WERI-Rb-1 (cell line): ENCODE measurements at regions not wholly inside any gene's neighbourhood (a gene's known extent, or its start where the extent isn't known, plus 50 kb on each side); places are given as distances from the start of the nearest gene placed in this dataset.

Experiments used
- DNase-seq: peaks from one replicate; pipeline ENCODE4 v3.0.0-alpha.2; 2020
- H3K27ac ChIP-seq: fragments of 250-450 bp; sonication (Bioruptor Pico); 2 replicates; pipeline ENCODE4 v1.5.1; 2020; ENCODE audit warnings: mild to moderate bottlenecking, moderate library complexity
- H3K27me3 ChIP-seq: fragments of 250-450 bp; sonication (Bioruptor Pico); 2 replicates; pipeline ENCODE4 v1.5.1; 2021; ENCODE audit warnings: mild to moderate bottlenecking, low read depth, moderate library complexity; ENCODE audit not compliant: insufficient read depth, severe bottlenecking
- H3K36me3 ChIP-seq: fragments of 250-450 bp; sonication (Bioruptor Pico); 2 replicates; pipeline ENCODE4 v1.5.1; 2020; ENCODE audit warnings: mild to moderate bottlenecking, moderate library complexity
- H3K4me3 ChIP-seq: 2 replicates; pipeline ENCODE4 v1.5.1; 2011; ENCODE audit warnings: low read depth, mild to moderate bottlenecking, control low read depth, low read length
- H3K9me3 ChIP-seq: fragments of 250-450 bp; sonication (Bioruptor Pico); 2 replicates; pipeline ENCODE4 v1.5.1; 2021; ENCODE audit warnings: mild to moderate bottlenecking, moderate library complexity; ENCODE audit not compliant: severe bottlenecking
- CTCF ChIP-seq: IDR thresholded peaks from 2 replicates; pipeline ENCODE4 v1.5.1; 2011; ENCODE audit warnings: low read depth, mild to moderate bottlenecking, control low read depth, inconsistent platforms, low read length

GRCh38 chr18:72013427-72013850 is 530.7 kb downstream of the CBLN2 start:
- no peak for DNase-seq
- Histone ChIP-seq H3K27me3 (no peaks in the 10 kb centered on the region), H3K36me3 (no peaks in the 10 kb centered on the region), H3K4me3 (no peak overlapping the region), H3K27ac (no peak overlapping the region), H3K9me3 (no peaks in the 10 kb centered on the region)
- no peak for TF ChIP-seq CTCF

GRCh38 chr18:71998547-71999097 is 545.5 kb downstream of the CBLN2 start:
- no peak for TF ChIP-seq CTCF
- no peak overlapping the region for H3K27ac ChIP-seq
- H3K9me3 ChIP-seq, result no peaks in the 10 kb centered on the region
- no peak for DNase-seq
- no peak overlapping the region for H3K4me3 ChIP-seq
- H3K36me3 ChIP-seq, result no peaks in the 10 kb centered on the region
- H3K27me3 ChIP-seq, result no peaks in the 10 kb centered on the region

- H3K9me3 ChIP-seq, result no peaks in the 10 kb centered on the region
- H3K27me3 ChIP-seq, result no peaks in the 10 kb centered on the region
- DNase-seq, result no peak
- no peaks in the 10 kb centered on the region for H3K36me3 ChIP-seq
- H3K4me3 ChIP-seq, result no peak overlapping the region
- TF ChIP-seq CTCF, result no peak
- no peak overlapping the region for H3K27ac ChIP-seq
Observed at GRCh38 chr18:71995904-71996465, 548.2 kb downstream of the CBLN2 start.

- DNase-seq, result no peak
- H3K27ac ChIP-seq, result no peak overlapping the region
- no peaks in the 10 kb centered on the region for H3K27me3 ChIP-seq
- no peak overlapping the region for H3K4me3 ChIP-seq
- no peaks in the 10 kb centered on the region for H3K9me3 ChIP-seq
- no peaks in the 10 kb centered on the region for H3K36me3 ChIP-seq
- TF ChIP-seq CTCF, result no peak
Observed at GRCh38 chr18:71994273-71994672, 549.9 kb downstream of the CBLN2 start.

GRCh38 chr18:71989616-71990015 is 554.5 kb downstream of the CBLN2 start:
- TF ChIP-seq CTCF, result no peak
- H3K9me3 ChIP-seq, result no peaks in the 10 kb centered on the region
- no peaks in the 10 kb centered on the region for H3K27me3 ChIP-seq
- H3K36me3 ChIP-seq, result no peaks in the 10 kb centered on the region
- no peak overlapping the region for H3K27ac ChIP-seq
- no peak for DNase-seq
- no peak overlapping the region for H3K4me3 ChIP-seq
